IMR-90 (cell line): ENCODE measurements at regions not wholly inside any gene's neighbourhood (a gene's known extent, or its start where the extent isn't known, plus 50 kb on each side); places are given as distances from the start of the nearest gene placed in this dataset.

Source experiments
- BHLHE40 ChIP-seq: fragments of 150-350 bp; IDR thresholded peaks from 2 replicates; pipeline ENCODE4 v1.6.1; 2016; ENCODE audit warnings: mild to moderate bottlenecking, low read depth, low read length
- CEBPB ChIP-seq: IDR thresholded peaks from 2 replicates; pipeline ENCODE4 v1.6.1; 2012; ENCODE audit warnings: low read depth, low read length, improper control_type of control experiment
- CHD1 ChIP-seq: IDR thresholded peaks from 2 replicates; pipeline ENCODE4 v1.6.1; 2012; ENCODE audit warnings: low read depth, low read length, improper control_type of control experiment
- CTCF ChIP-seq: conservative IDR thresholded peaks from 2 replicates; pipeline ENCODE4 v1.5.1; 2012; ENCODE audit warnings: mild to moderate bottlenecking, low read depth, low read length, improper control_type of control experiment
- FOS ChIP-seq: fragments of 150-350 bp; IDR thresholded peaks from 2 replicates; pipeline ENCODE4 v1.6.1; 2016; ENCODE audit warnings: low read depth, low read length
- MAZ ChIP-seq: IDR thresholded peaks from 2 replicates; pipeline ENCODE4 v1.6.1; 2012; ENCODE audit warnings: low read depth, mild to moderate bottlenecking, low read length, improper control_type of control experiment, moderate library complexity, borderline replicate concordance
- MXI1 ChIP-seq: IDR thresholded peaks from 2 replicates; pipeline ENCODE4 v1.6.1; 2012; ENCODE audit warnings: low read depth, mild to moderate bottlenecking, low read length, moderate library complexity, borderline replicate concordance
- NFE2L2 ChIP-seq: fragments of 150-350 bp; IDR thresholded peaks from 2 replicates; pipeline ENCODE4 v1.6.1; 2016; ENCODE audit warnings: low read depth, mild to moderate bottlenecking, low read length
- POLR2A ChIP-seq: IDR thresholded peaks from 2 replicates; pipeline ENCODE4 v1.6.1; 2012; ENCODE audit warnings: mild to moderate bottlenecking, low read depth, low read length
- RAD21 ChIP-seq: IDR thresholded peaks from 2 replicates; pipeline ENCODE4 v1.6.1; 2012; ENCODE audit warnings: low read length, improper control_type of control experiment
- RCOR1 ChIP-seq: IDR thresholded peaks from 2 replicates; pipeline ENCODE4 v1.6.1; 2012; ENCODE audit warnings: mild to moderate bottlenecking, low read length, improper control_type of control experiment; ENCODE audit not compliant: insufficient replicate concordance
- RFX5 ChIP-seq: IDR thresholded peaks from 2 replicates; pipeline ENCODE4 v1.8.0; 2012; ENCODE audit warnings: low read depth, mild to moderate bottlenecking, low read length, moderate library complexity
- SMC3 ChIP-seq: fragments of 150-350 bp; IDR thresholded peaks from 2 replicates; pipeline ENCODE4 v1.6.1; 2016; ENCODE audit warnings: low read depth, mild to moderate bottlenecking, antibody characterized with exemption, low read length, moderate library complexity
- USF2 ChIP-seq: fragments of 150-350 bp; IDR thresholded peaks from 2 replicates; pipeline ENCODE4 v1.6.1; 2017; ENCODE audit warnings: mild to moderate bottlenecking, antibody characterized with exemption, low read length, low read depth

DNA sequence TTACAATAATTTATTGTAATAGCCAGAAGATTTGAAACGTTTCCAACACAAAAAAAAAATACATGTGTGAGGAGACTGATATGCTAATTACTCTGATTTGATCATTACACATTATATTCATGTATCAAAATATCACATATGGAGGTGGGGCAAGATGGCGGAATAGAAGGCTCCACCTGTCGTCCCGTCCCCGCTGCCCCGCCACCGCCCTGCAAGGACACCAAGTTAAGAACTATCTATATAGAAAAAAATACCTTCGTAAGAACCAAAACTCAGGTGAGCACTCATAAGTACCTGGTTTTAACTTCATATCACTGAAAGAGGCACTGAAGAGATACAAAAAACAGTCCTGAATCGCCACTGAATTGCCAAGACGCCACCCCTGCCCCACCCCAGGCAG lies 60.9 kb upstream of the SCRG1 start:
- TF ChIP-seq CTCF (no peak), POLR2A (no peak), MAZ (no peak), RCOR1 (no peak), SMC3 (no peak), BHLHE40 (no peak), FOS (no peak), USF2 (no peak), RAD21 (no peak), NFE2L2 (no peak), CHD1 (no peak), MXI1 (no peak), RFX5 (no peak), CEBPB (no peak)
